ENCODE measurements at regions not wholly inside any gene's neighbourhood (a gene's known extent, or its start where the extent isn't known, plus 50 kb on each side); places are given as distances from the start of the nearest gene placed in this dataset.

- no peak for TF ChIP-seq POLR2A (IDR thresholded peaks at IDR 0.05; ENCODE audit: low read length)
- no peak for TF ChIP-seq GATA1 (IDR thresholded peaks at IDR 0.05; ENCODE audit: low read depth, low read length)
Measured at GRCh38 chr21:38668067-38668466, 137.7 kb upstream of the ETS2 start.
